ENCODE measurements at regions not wholly inside any gene's neighbourhood (a gene's known extent, or its start where the extent isn't known, plus 50 kb on each side); places are given as distances from the start of the nearest gene placed in this dataset.

DNA sequence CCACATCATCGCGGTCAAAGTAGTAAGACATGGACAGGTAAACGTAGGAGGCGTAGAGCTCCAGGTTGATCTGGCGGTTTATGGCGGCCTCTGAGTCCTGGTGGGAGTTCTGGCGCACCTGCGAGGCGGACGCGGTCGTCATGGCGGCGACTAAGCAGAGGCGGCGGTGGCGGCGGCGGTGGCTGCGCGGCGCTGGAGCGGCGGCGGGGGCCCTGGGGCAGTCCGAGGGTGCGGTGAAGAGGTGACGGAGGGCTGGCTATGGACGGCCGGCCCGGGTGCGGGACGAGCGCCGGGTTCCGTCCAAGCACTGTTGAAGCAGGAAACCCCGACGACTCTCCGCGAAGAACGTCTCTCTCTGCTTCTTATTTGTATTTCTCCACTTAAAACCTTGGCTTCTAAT is 484.3 kb upstream of the SGCG start:
- WGBS, 2 experiments (ENCODE audit: extremely low coverage in 2 of 2, insufficient read length in 1 of 2): 83% methylated on average over 7 of the region's 41 CpGs; no CpG with 5 or more reads in 1 of the 2 experiments
- no peak overlapping the region for H2BK20ac ChIP-seq (ENCODE audit: low read depth, low read length)
- H3K4ac ChIP-seq (ENCODE audit: low read depth, low read length): no peak overlapping the region
- BruUV-seq (replicated peaks): no TSS peak
- H2BK5ac ChIP-seq (ENCODE audit: low read depth, low read length, poor library complexity, severe bottlenecking): no peak overlapping the region
- peaks cover 2% of the 10 kb centered on the region; the same call in 1 of the 2 replicates for H3K9me3 ChIP-seq (ENCODE audit: control insufficient read depth, insufficient read depth, low read length)
- H2AFZ ChIP-seq (replicated peaks; ENCODE audit: low read length, poor library complexity): no peak overlapping the region
- no peak overlapping the region for H3K18ac ChIP-seq (ENCODE audit: low read depth, low read length)
- no peak overlapping the region for H4K91ac ChIP-seq (ENCODE audit: insufficient read depth, low read depth, low read length)
- no peak overlapping the region for H3K23ac ChIP-seq (ENCODE audit: low read depth, low read length)
- CTCF ChIA-PET: no interaction called here
- ATAC-seq (ENCODE audit: low read depth): no peak
- no peak overlapping the region for H3K4me2 ChIP-seq (ENCODE audit: low read depth, low read length)
- dilution Hi-C loops (cut with HindIII; ENCODE audit: low sequenced_read_pairs, unreplicated experiment) (no loop called here), in situ Hi-C loops (cut with MboI; ENCODE audit: low sequenced_read_pairs) (no loop called here), intact Hi-C loops (cut with micrococcal nuclease) (no loop called here)
- H3K14ac ChIP-seq (replicated peaks; ENCODE audit: low read depth, low read length): no peak overlapping the region
- no peak overlapping the region for H3K4me3 ChIP-seq (ENCODE audit: insufficient read depth, low read depth, low read length)
- H3K27ac ChIP-seq (ENCODE audit: insufficient read depth, low read length): no peak overlapping the region
- no peaks in the 10 kb centered on the region for H3K9me1 ChIP-seq (ENCODE audit: insufficient read depth, low read length)
- no peak overlapping the region for H4K8ac ChIP-seq (ENCODE audit: low read depth in 2 of 2, low read length in 2 of 2)
- H3K27me3 ChIP-seq (ENCODE audit: control insufficient read depth, insufficient read depth, low read length): no peaks in the 10 kb centered on the region
- no peak overlapping the region for H2BK15ac ChIP-seq (ENCODE audit: low read depth, low read length)
- no peak overlapping the region for H3K9ac ChIP-seq (ENCODE audit: low read depth, low read length)
- H3K56ac ChIP-seq (ENCODE audit: extremely low read depth, insufficient read depth, low read length): no peak overlapping the region
- no peak for DNase-seq
- no peak overlapping the region for H2AK5ac ChIP-seq (ENCODE audit: low read depth, low read length)
- POLR2A ChIA-PET (ENCODE audit: unreplicated experiment): no interaction called here
- H2AK9ac ChIP-seq (replicated peaks; ENCODE audit: low read depth, low read length, poor library complexity): no peak overlapping the region
- H4K20me1 ChIP-seq (ENCODE audit: insufficient read depth, low read length): no peaks in the 10 kb centered on the region
- H4K5ac ChIP-seq (ENCODE audit: low read depth, low read length): no peak overlapping the region
- no peaks in the 10 kb centered on the region for H3K36me3 ChIP-seq (ENCODE audit: control insufficient read depth, insufficient read depth, low read length)
- H2BK120ac ChIP-seq (ENCODE audit: low read depth, low read length): no peak overlapping the region
- TF ChIP-seq CEBPB (IDR thresholded peaks at IDR 0.05; ENCODE audit: low read depth, low read length): no peak
- H3K79me1 ChIP-seq (ENCODE audit: low read depth in 1 of 2, low read length in 2 of 2): no peaks in the 10 kb centered on the region
- no peaks in the 10 kb centered on the region for H3K4me1 ChIP-seq (ENCODE audit: control insufficient read depth, insufficient read depth, low read length)
